SW 1271 (cell line): ENCODE measurements at regions not wholly inside any gene's neighbourhood (a gene's known extent, or its start where the extent isn't known, plus 50 kb on each side); places are given as distances from the start of the nearest gene placed in this dataset.

Experiments
- DNase-seq, 2 experiments: peaks; one replicate each; lab custom pipeline; 2025; lab: John Stamatoyannopoulos, UW

DNA sequence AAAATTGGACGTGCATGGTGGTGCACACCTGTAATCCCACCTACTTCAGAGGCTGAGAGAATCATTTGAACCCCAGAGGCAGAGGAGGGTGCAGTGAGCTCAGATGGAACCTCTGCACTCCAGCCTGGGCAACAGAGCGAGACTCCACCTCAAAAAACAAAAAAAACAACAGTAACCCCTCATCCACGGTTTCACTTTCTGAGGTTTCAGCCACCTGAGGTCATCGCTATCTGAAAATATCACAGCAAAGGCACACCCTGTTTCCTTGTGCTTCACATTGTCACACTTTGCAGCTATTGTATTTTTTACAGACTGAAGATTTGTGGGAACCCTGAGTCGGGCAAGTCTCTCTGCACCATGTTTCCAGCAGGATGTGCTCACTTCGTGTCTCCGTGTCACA, 54.1 kb upstream of the FOXQ1 start:
- no peak for DNase-seq

DNA sequence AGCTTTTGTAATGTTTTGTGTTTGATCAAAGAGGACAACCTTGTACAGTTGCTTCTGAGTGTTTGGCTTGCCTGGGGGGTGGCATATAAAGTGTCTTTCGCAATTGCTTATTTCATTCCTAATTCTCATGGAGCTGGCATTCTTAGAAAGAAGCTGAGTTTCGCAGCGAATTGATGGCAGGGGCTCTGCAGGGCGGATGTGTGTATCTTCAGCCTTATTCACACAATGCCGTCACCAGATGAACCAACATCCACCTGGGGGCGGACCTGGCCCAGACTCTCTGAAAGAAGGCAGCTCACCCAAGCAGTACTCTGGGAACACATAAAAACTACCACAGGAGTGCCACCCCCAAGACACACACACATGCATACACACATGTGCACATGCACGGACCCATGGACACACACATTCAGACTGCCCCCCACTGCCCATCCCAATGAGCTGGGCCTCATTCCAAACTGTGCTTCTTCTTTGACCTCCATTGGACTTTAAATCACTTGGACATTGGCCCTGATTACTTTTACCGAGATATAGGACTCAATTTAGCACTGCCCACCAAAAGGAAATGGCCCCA, 55.4 kb upstream of the FOXQ1 start:
- DNase-seq: no peak

DNA sequence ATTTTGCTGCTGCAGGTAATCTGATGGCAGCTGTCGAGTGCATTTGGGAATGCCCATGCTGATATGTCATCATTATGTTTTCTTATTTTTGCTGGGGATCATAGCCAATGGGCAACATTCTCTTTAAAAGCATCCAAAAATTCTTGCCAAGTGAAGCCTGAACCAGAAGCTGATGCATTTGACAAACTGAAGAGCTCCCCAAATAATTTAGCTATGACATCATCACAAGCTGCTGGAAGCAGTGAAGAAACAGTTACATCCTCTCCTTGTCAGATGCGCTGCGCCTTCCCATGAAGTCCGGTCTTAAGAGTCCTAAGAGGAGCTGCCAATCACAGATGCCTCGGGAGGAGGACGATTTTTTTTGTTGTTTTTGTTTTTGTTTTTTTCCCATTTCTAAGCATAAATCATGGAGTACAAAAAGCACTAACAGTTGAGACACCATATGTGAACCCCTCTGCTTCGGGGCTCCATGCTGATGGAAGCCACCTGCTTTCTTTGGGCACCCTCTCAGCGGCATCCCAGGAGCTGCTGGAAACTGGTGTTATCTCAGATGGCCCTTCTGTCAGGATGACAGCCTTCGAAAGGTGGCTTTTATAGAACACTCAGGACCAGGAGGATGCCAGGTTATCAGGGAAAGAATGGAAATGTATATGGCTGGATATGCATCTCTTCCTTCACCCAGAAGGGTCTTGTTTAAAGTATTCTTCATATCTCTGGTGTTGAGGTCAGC, 56.1 kb upstream of the FOXQ1 start:
- no peak for DNase-seq

DNA sequence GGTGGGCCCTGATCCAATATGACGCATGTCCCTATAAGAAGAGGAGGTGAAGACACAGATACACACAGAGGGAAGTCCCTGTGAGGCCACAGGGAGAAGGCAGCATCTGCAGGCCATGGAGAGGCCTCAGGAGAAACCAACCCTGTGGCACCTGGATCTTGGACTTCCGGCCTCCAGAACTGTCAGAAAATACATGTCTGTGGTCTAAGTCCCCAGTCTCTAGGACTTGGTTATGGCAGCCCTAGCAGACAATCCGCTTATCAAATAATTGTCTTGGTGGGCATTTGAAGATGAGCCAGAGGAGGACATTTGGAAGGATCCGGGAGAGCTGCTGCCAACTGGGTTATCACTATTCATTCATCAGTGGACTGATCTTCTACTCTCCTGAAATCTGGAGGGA, 57.6 kb upstream of the FOXQ1 start:
- DNase-seq: no peak

DNA sequence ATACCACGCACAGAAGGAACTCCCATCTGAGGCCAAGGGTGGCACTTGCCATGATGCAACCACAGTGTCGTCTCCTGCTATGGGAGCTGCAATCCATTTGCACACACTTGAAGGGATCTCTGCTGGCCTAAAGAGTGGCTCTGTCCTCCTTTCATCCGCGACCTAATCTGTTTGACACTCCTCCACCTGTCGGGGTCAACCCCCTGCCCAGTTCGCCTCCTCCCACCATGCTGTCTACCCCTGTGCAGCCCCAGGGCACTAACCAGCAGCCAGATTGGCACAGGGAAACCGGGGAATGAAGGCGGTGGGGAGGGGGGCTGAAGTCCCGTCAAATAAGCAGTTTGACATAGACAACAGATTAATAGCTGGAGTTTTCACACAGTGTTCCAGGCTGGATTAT, 58.1 kb upstream of the FOXQ1 start:
- no peak for DNase-seq

DNA sequence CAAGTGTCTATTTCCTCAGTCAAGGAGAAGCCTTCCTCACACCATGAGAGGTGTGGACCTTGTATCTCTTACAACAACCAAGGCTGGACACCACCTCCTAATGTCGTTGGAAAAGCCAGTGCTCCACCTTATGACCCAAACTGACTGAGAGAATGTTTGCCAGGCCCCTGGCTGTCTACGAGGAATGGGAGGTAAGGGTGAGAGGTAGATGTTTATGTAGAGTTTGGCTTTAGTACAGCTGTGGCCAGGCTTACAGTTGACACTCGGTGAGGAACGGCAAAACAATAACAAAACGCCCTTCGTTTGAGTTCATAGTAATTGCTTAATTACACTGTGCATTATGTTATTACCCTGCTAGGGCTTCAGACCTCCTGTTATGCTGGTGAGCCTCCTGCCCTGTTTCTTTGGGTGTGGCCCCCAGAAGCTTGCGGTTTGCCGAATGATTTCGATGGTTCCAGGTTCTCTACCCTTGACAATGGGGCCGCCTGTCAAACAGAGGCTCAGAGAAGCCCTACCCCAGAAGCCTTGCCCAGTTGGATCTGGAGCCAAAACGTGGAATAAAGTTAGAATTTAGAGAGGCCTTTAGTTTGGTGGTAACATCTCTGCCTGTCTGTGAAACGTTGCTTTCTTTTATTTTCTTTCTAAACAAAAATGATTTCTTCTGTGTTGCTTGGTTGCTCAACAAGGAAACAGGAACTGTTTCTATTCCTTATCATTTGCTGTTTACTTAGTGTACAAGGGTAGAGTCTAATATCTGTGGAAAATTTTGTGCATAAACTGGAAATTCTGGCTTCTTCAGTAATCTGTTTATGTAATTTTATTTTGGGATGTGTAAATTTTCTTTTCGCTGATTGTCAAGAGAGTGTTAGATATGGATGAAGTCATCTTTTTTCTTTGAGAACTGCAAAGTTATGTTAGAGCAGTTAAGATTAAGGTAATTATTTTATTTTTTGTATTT, 60.4 kb upstream of the FOXQ1 start:
- no peak for DNase-seq

DNA sequence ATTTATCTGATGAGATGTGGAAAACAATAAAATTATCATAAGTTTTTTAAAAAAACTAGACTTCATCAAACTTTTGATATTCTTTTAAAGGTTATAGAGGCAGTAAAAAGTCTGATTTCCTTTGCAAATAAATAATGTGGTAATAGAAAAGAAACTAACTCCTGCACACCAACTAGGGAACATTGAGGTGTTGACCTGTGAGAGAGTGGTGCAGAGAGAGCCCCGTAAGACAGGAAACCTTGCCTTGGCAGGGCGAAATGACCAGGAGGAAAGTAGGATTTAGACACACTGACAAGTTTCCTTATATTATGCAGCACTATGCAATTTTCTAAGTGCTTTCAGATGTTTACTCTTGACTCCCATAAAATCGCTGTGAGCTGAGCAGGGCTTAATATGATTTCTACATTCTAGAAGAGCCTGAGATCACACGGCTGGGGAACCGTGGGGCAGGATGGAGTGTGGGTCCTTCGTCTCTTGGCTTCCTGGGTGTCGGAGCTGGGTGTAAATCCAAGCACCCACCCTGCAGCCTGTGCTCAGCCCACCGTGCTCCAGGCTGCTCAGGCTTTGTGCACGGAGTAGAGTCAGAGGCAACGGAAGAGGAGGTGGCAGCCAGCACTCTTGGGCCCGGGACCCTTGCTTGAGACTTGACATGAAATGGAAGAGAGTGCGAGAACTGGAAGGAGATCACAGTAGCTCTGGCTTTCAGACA, 61.3 kb upstream of the FOXQ1 start:
- no peak for DNase-seq

DNA sequence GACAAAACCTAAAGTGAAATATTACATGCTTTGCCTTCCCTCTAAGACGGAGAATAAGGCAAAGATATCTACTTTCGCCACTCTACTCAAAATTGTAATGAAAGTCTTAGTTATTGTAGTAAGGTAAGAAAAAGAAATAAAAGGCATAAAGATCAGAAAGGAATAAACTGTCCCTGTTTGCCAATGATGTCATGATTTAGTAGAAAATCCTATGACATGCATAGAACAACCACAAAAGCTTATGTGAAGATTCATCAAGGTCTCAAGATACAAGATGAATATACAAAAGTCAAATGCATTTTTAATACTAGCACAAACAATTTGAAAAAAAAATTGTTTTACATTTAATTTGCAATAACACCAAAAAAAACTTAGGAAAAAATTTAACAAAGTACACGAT, 64.0 kb upstream of the FOXQ1 start:
- no peak for DNase-seq

DNA sequence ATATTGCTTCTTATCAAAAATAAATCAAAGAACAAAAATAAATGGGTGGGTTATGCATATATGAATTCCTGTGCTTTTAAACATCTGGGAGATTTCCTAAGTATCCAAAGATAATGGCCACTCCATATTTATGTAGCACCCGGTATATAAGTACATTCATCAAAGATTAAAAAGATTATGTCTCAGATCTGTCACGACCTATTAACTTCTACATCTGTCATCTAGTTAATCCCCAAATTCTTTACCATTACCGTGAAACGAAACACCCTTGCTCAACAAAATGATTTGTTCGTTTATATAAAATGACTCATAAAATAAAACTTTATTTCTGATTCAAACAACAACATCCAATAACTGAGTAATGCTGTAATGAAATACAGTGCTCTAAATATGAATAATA, 64.8 kb upstream of the FOXQ1 start:
- DNase-seq: no peak

DNA sequence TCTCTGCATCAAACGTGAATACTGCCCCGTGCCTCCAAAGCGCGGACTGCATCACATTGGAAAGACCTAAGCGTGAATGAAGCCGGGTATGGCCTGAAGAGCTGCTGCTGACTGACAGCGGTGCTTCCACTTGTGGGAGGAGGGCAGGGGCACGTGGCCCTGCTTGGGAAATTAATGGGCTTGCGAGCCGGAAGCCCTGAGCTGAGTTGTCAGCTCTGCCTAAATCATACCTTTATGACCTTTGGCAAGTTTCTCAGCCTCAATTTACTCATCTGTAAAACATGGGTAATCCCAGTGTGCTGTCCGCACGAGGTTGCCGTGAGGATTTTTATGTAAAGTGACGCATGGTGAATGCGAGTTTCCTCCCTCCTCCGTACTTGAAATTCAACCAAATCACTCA, 67.0 kb upstream of the FOXQ1 start:
- DNase-seq: no peak

DNA sequence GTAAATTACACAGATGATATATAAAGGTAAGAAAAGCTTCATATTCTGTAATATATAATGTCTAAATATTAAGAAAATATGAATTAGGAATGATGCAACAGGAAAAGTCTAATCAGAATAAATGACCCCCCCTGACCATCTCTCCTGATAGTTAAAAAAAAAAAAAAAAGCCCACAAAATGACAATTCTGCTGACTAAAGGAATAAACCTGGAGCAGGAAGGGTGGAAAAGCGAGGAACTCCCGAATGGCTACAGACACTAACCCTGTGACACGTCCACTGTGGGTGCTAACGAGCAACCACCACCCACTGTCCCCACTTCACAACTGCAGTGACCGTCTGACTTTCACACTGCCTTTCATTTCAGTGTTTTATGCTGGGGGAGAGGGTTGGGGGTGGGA, 67.6 kb upstream of the FOXQ1 start:
- DNase-seq: no peak

DNA sequence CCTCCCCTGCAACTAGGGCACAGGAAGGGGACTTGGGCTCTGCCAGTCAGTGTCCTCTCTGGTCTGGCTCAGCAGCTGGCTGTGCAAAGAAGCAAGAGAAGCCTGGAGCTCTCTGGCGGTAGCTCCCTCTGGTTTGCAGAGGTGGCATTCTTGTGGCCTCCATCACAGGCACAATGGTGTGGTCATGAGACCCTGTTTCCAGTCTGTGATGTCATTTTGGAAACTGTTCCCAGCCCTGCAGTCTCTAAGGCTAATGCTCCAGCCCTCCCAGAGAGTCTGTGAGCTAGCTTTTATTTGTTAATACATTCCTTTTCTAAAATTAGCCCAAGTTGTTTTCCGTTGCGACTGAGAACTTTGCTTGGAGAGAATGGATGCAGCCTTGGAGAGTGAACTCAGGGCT, 69.5 kb upstream of the FOXQ1 start:
- DNase-seq: no peak

DNA sequence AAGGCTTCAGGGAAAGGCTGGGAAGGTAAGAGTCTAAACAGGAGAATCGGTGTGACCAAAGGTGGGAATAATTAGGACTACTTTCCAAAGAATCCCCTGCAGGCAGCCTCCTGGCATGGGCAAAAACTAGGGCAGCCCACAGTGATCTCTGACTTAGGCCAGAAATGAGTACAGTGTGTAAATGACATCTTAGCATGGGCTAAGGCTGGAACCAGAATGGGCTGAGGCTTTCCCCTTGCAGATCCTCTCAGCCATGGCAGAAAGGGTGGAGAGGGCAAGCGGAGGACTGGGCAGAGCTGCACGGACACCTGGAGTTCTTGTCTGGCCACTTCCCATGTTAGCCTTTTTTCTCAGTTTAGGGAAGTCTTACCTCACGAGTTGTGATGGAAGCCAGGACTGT, 69.9 kb upstream of the FOXQ1 start:
- no peak for DNase-seq

DNA sequence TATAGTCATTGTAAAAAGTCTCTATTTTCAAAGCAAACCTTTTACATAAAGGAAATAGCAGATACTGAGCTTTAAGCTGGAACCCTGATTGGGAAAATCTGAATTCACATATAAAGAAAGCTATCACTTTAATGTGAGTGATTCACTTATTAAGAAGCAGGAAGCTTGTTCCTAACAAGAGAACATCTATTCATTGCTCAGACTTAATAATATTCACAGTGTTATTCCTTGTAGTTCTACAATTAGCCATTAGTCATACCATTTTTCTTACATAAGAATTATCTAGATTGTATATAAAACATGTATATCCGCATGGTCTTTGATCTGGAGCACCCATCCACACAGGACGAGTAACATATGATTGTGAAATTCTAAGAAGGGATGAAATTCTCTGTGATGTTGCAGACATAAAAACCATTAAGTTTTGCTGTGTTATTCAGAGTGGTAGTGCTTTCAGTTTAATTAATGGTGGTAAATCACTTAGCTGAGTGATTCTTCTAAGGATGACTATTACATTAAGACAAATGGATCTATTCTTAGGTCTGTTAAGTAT, 71.1 kb upstream of the FOXQ1 start:
- no peak for DNase-seq

DNA sequence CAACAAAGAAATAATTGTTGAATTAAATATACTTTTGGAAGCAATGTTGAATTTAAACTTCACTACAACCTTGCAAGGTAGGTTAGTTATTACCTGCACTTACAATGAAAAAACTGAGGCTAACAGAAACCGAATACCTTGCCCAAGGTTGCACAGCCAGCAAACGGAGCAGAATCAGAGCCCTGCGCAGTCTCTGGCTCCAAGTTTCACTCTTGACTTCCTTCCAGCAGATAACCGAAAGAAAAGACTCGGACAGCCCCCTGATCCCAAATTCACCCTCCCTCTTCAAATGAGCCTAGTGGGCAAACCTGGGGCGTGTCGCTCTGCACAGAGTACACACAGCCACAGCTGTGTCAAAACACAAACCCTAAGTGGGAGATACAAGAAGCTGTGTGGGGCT, 72.1 kb upstream of the FOXQ1 start:
- DNase-seq: no peak

DNA sequence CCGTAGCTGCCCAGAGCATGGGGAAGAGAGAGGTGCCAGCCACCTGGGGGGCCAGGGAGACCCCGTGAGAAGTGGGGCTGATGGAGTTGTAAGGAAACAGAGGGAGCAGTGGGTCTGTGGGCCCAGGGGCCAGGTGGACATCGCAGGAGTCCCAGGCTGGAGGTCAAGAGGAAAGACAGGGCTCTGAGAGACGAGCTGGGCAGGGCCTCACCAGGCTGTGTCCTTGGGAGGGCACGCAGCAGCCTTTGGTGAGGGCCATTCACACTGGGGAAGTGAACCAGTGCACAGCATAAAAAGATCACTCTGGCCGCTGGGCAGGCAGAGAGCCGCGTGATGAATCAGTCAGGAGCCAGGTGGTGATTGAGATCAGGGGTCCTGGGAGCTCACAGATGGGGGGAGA, 73.9 kb upstream of the FOXQ1 start:
- no peak for DNase-seq

DNA sequence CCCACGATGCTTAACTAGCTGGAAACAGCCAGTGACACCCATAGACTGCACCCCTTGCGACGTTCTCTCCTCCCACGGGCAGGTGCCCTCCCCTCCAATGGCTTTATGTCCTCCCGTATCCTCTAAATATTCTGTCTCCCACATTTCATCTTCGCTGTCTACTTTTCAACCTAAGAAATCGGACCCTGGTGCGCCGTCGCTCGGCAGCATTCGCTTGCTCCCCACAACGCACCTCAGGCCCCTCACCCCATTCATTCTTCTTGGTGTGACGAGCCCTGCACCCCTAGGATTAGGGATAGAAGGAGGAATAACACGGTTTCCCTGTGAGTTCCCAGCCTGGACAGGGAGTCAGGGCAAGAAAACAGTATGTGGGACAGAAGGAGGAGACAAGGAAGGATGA, 74.3 kb upstream of the FOXQ1 start:
- DNase-seq: no peak

DNA sequence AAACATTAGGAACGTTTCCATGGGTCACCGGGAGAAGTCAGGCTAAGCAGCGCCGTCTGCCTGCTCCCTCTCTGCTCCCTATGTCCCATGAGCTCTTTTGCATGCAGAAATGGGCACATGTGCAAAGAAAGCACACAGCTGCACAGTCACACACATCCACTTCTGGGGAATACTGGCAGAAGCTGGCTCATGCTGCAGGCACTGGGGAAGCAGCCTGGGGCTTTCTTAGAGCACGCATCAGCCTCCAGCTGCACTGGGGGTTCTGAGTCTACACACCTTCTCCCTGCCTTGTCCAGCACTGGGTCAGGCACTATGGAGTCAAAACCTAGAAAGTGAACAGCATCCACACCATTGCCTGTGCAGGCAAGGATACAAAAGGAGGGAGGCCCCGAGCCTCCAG, 76.1 kb upstream of the FOXQ1 start:
- DNase-seq: no peak

DNA sequence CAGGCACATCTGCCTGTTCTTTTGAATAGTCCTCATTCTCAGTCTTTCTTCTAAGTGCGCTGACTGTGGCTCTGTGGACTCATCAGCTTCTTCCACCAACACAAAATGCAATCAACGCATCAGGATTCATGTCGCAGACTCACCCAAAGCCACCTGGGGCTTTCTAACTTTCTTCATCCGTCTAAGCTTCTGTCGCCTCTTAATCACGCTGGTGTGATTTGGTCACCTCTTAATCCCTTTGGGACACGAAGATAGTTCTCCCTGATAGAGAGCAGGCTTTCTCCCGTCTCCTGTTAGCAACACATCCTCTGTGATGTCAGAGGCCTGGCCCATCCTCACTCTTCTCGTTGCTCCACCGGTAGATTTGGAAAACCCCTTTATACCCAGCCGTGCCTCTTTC, 78.0 kb upstream of the FOXQ1 start:
- no peak for DNase-seq

DNA sequence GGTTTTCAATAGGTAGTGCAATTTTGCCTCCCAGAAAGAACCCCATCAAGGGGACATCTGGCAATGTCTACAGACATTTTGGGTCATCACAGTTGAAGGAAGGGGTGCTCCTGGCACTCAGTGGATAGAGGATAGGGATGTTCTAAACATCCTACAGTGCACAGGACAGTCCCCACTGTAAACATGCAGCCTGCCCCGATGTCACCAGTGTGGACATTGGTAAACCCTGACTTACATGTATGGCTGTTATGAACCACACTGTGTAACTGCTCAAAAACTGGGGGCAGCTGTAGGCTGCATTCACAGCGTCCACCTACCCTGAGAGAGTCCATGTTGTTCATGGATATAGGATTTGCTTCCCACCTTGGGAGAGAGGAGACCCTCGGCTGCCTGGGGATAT, 79.3 kb upstream of the FOXQ1 start:
- no peak for DNase-seq

DNA sequence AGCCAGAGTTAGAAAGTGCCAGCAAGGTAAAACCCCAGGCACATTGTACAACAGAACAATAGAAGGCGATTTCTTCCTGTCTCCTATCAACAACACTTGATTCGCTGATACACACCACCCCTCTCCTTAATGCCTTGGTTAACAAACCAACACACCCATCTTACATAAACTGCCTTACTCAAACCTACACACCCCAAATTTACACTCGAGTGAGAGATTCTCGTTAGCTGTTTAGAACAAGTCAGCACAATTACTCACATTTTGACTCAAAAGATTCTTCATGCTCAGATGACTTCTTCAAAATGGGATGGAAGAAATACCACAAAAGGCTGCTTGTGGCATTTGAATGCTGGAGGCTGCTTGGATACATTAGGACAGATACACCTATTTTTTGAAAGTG, 80.0 kb upstream of the FOXQ1 start:
- no peak for DNase-seq
